Activated CD4-positive, alpha-beta memory T cell treated with anti-CD3 and anti-CD28 coated beads for 36 hours (primary cell): ENCODE measurements at regions not wholly inside any gene's neighbourhood (a gene's known extent, or its start where the extent isn't known, plus 50 kb on each side); places are given as distances from the start of the nearest gene placed in this dataset.

Experiments
- CTCF ChIA-PET: fragments of 350-600 bp; sonication (Branson Sonifier 250); formaldehyde crosslinking; loops from one replicate; lab custom pipeline; 2021; ENCODE audit warnings: antibody characterized with exemption, inconsistent platforms; lab: Charles Lee
- POLR2A ChIA-PET: fragments of 350-600 bp; sonication (Branson Sonifier 250); formaldehyde crosslinking; loops from one replicate; lab custom pipeline; 2021; ENCODE audit warnings: antibody characterized with exemption; lab: Charles Lee
- DNase-seq: peaks from one replicate; pipeline ENCODE4 v3.0.0-alpha.2; 2020
- H3K27ac Mint-ChIP-seq: one replicate; pipeline ENCODE4 v1.8.0; 2021; ENCODE audit warnings: mixed read lengths
- H3K27me3 Mint-ChIP-seq: one replicate; pipeline ENCODE4 v1.8.0; 2021; ENCODE audit warnings: mixed read lengths
- H3K36me3 Mint-ChIP-seq: one replicate; pipeline ENCODE4 v1.8.0; 2021; ENCODE audit warnings: mixed read lengths
- H3K4me1 Mint-ChIP-seq: one replicate; pipeline ENCODE4 v1.8.0; 2021; ENCODE audit warnings: low read depth, mixed read lengths
- H3K4me3 Mint-ChIP-seq: one replicate; pipeline ENCODE4 v1.8.0; 2021; ENCODE audit warnings: mild to moderate bottlenecking, mixed read lengths
- H3K9me3 Mint-ChIP-seq: one replicate; pipeline ENCODE4 v1.8.0; 2021; ENCODE audit warnings: mixed read lengths
- intact Hi-C: fragments of 100-400 bp; cut with micrococcal nuclease; formaldehyde crosslinking; loops from one replicate; pipeline ENCODE4 v1.15.1; 2023

- Mint-ChIP-seq H3K27me3 (no peaks in the 10 kb centered on the region), H3K9me3 (no peaks in the 10 kb centered on the region), H3K27ac (no peak overlapping the region), H3K4me1 (no peaks in the 10 kb centered on the region), H3K36me3 (no peaks in the 10 kb centered on the region), H3K4me3 (no peak overlapping the region)
- ChIA-PET CTCF (no interaction called here), POLR2A (no interaction called here)
- intact Hi-C loops = no loop called here
- DNase-seq = no peak
Observed at GRCh38 chr2:67499989-67500388, 102.9 kb downstream of the ETAA1 start.

GRCh38 chr2:67500541-67500940 lies 103.4 kb downstream of the ETAA1 start:
- CTCF ChIA-PET = no interaction called here
- H3K36me3 Mint-ChIP-seq = no peaks in the 10 kb centered on the region
- intact Hi-C loops = no loop called here

GRCh38 chr2:67502346-67503065 lies 105.4 kb downstream of the ETAA1 start:
- no peak overlapping the region for H3K4me3 Mint-ChIP-seq
- H3K9me3 Mint-ChIP-seq = no peaks in the 10 kb centered on the region
- H3K4me1 Mint-ChIP-seq = no peaks in the 10 kb centered on the region
- H3K27ac Mint-ChIP-seq = no peak overlapping the region
- POLR2A ChIA-PET = no interaction called here
- intact Hi-C loops = no loop called here
- CTCF ChIA-PET = no interaction called here
- no peaks in the 10 kb centered on the region for H3K27me3 Mint-ChIP-seq
- H3K36me3 Mint-ChIP-seq = no peaks in the 10 kb centered on the region
- no peak for DNase-seq

More at GRCh38 chr2:67500541-67500940, 103.4 kb downstream of the ETAA1 start:
- Mint-ChIP-seq H3K9me3 (no peaks in the 10 kb centered on the region), H3K27me3 (no peaks in the 10 kb centered on the region), H3K4me1 (no peaks in the 10 kb centered on the region), H3K27ac (no peak overlapping the region), H3K4me3 (no peak overlapping the region)
- DNase-seq = no peak
- POLR2A ChIA-PET = no interaction called here

- ChIA-PET POLR2A (no interaction called here), CTCF (no interaction called here)
- intact Hi-C loops = no loop called here
Observed at GRCh38 chr2:67503066-67503795, 106.1 kb downstream of the ETAA1 start.

GRCh38 chr2:67510745-67511144 lies 113.6 kb downstream of the ETAA1 start:
- no peaks in the 10 kb centered on the region for H3K4me1 Mint-ChIP-seq
- intact Hi-C loops = no loop called here
- CTCF ChIA-PET = no interaction called here
- POLR2A ChIA-PET = no interaction called here
- H3K9me3 Mint-ChIP-seq = no peaks in the 10 kb centered on the region
- H3K27ac Mint-ChIP-seq = no peak overlapping the region
- no peak for DNase-seq
- H3K36me3 Mint-ChIP-seq = no peaks in the 10 kb centered on the region
- H3K4me3 Mint-ChIP-seq = no peak overlapping the region
- peaks cover 5% of the 10 kb centered on the region for H3K27me3 Mint-ChIP-seq

More at GRCh38 chr2:67503066-67503795, 106.1 kb downstream of the ETAA1 start:
- Mint-ChIP-seq H3K27me3 (no peaks in the 10 kb centered on the region), H3K4me1 (no peaks in the 10 kb centered on the region), H3K4me3 (no peak overlapping the region), H3K9me3 (no peaks in the 10 kb centered on the region), H3K27ac (no peak overlapping the region), H3K36me3 (no peaks in the 10 kb centered on the region)
- DNase-seq = no peak

GRCh38 chr2:67514515-67514914 lies 117.4 kb downstream of the ETAA1 start:
- intact Hi-C loops = no loop called here
- no peaks in the 10 kb centered on the region for H3K36me3 Mint-ChIP-seq
- no peak for DNase-seq
- H3K9me3 Mint-ChIP-seq = no peaks in the 10 kb centered on the region
- POLR2A ChIA-PET = no interaction called here
- CTCF ChIA-PET = no interaction called here
- H3K27me3 Mint-ChIP-seq = peaks cover 5% of the 10 kb centered on the region
- H3K27ac Mint-ChIP-seq = no peak overlapping the region
- no peaks in the 10 kb centered on the region for H3K4me1 Mint-ChIP-seq
- no peak overlapping the region for H3K4me3 Mint-ChIP-seq

GRCh38 chr2:67515056-67515455 lies 117.9 kb downstream of the ETAA1 start:
- Mint-ChIP-seq H3K27me3 (peaks cover 5% of the 10 kb centered on the region), H3K4me1 (no peaks in the 10 kb centered on the region), H3K27ac (no peak overlapping the region), H3K4me3 (no peak overlapping the region), H3K9me3 (no peaks in the 10 kb centered on the region), H3K36me3 (no peaks in the 10 kb centered on the region)
- no peak for DNase-seq
- intact Hi-C loops = no loop called here
- CTCF ChIA-PET = no interaction called here
- POLR2A ChIA-PET = no interaction called here

GRCh38 chr2:67515538-67515937 lies 118.4 kb downstream of the ETAA1 start:
- DNase-seq = no peak
- Mint-ChIP-seq H3K4me1 (no peaks in the 10 kb centered on the region), H3K27ac (no peak overlapping the region), H3K9me3 (no peaks in the 10 kb centered on the region), H3K4me3 (no peak overlapping the region), H3K27me3 (peaks cover 5% of the 10 kb centered on the region), H3K36me3 (no peaks in the 10 kb centered on the region)
- CTCF ChIA-PET = no interaction called here
- intact Hi-C loops = no loop called here
- POLR2A ChIA-PET = no interaction called here

- peaks cover 5% of the 10 kb centered on the region for H3K27me3 Mint-ChIP-seq
- no peak overlapping the region for H3K4me3 Mint-ChIP-seq
- intact Hi-C loops = no loop called here
- ChIA-PET POLR2A (no interaction called here), CTCF (no interaction called here)
- H3K27ac Mint-ChIP-seq = no peak overlapping the region
- DNase-seq = no peak
- H3K36me3 Mint-ChIP-seq = no peaks in the 10 kb centered on the region
- H3K4me1 Mint-ChIP-seq = no peaks in the 10 kb centered on the region
- H3K9me3 Mint-ChIP-seq = no peaks in the 10 kb centered on the region
Observed at GRCh38 chr2:67516362-67516761, 119.2 kb downstream of the ETAA1 start.

- Mint-ChIP-seq H3K27ac (no peak overlapping the region), H3K9me3 (no peaks in the 10 kb centered on the region), H3K4me3 (no peak overlapping the region), H3K27me3 (peaks cover 5% of the 10 kb centered on the region), H3K4me1 (no peaks in the 10 kb centered on the region), H3K36me3 (no peaks in the 10 kb centered on the region)
- DNase-seq = no peak
- POLR2A ChIA-PET = no interaction called here
- CTCF ChIA-PET = no interaction called here
- intact Hi-C loops = no loop called here
Observed at GRCh38 chr2:67516899-67517530, 119.9 kb downstream of the ETAA1 start.

- POLR2A ChIA-PET = no interaction called here
- H3K4me1 Mint-ChIP-seq = no peaks in the 10 kb centered on the region
- no peak overlapping the region for H3K27ac Mint-ChIP-seq
- no peak overlapping the region for H3K4me3 Mint-ChIP-seq
- intact Hi-C loops = no loop called here
- CTCF ChIA-PET = no interaction called here
- H3K9me3 Mint-ChIP-seq = no peaks in the 10 kb centered on the region
- no peaks in the 10 kb centered on the region for H3K27me3 Mint-ChIP-seq
- no peak for DNase-seq
- no peaks in the 10 kb centered on the region for H3K36me3 Mint-ChIP-seq
Observed at GRCh38 chr2:67522148-67522547, 125.0 kb downstream of the ETAA1 start.

GRCh38 chr2:67524213-67524612 lies 127.1 kb downstream of the ETAA1 start:
- POLR2A ChIA-PET = no interaction called here
- H3K27ac Mint-ChIP-seq = no peak overlapping the region
- H3K36me3 Mint-ChIP-seq = no peaks in the 10 kb centered on the region
- DNase-seq = no peak
- no peaks in the 10 kb centered on the region for H3K9me3 Mint-ChIP-seq
- intact Hi-C loops = no loop called here
- H3K4me1 Mint-ChIP-seq = no peaks in the 10 kb centered on the region
- CTCF ChIA-PET = no interaction called here
- H3K27me3 Mint-ChIP-seq = no peaks in the 10 kb centered on the region
- no peak overlapping the region for H3K4me3 Mint-ChIP-seq
